HG02642 (cell line): ENCODE measurements at regions not wholly inside any gene's neighbourhood (a gene's known extent, or its start where the extent isn't known, plus 50 kb on each side); places are given as distances from the start of the nearest gene placed in this dataset.

Experiments
- ATAC-seq: cut with Tn5 transposase; IDR thresholded peaks from one replicate; pipeline ENCODE4 v1.9.1; 2021; ENCODE audit warnings: mild to moderate bottlenecking; ENCODE audit not compliant: unreplicated experiment, poor library complexity

- no peak for ATAC-seq
Measured at GRCh38 chr5:158154226-158155005, 295.5 kb upstream of the CLINT1 start.

DNA sequence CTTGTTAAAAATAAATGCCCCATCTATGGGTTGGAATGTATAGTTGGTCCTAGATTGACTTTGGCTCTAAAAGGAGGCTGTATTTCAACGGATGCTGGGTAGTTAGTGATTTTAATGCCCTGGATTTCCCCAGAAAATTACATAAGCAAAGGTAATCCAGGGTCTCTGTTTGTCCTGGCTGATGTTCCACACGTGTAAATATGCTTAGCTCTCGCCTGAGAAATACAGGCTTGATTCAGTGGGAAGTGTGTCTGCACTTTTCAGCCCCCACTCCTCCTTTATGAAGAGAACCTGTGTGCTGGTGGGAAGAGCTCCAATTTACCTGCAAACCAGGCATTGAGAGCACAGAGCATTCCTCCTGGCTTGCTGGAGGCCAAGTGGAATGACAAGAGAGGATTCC, 294.6 kb upstream of the CLINT1 start:
- ATAC-seq = no peak

- ATAC-seq = no peak
Measured at GRCh38 chr5:158152136-158152535, 293.2 kb upstream of the CLINT1 start.

DNA sequence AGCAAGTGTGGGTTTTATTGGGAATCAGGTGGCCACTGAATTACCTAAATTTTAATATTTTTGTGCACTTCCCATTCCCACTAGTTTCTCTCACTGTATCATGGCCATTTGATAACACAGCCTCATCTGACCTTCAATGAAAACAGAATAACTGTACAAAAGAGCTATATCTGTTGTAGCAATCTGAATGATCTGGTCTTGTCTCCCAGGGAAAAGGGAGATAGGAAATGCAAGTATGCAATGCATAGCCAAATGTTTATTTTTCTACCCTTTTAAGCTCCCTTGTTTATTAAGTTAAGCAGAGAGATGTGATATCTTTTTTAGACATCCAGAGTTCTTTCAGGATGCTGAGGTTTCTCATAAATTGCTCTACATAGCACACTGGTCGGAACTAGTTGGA, 288.3 kb upstream of the CLINT1 start:
- no peak for ATAC-seq

DNA sequence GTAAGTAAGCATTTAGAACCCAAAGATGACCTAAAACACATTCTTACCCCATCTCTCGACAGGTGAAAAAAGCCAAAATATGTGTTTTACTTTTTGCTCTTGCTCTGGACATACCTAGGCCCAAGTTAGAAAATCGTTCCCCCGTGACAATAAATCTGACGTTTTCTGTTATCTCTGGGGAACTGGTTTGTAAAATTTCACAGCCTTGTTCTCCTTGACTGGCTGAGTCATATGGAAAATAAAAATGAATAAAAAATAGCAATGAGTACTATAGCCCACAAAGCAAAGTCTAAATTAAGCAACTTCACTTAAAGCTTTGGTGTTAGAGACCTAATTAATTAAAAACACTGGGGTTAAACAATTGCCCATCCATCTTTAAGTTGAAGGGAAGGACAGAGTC, 286.9 kb upstream of the CLINT1 start:
- no peak for ATAC-seq

GRCh38 chr5:158143081-158143480, 284.1 kb upstream of the CLINT1 start:
- ATAC-seq = no peak

DNA sequence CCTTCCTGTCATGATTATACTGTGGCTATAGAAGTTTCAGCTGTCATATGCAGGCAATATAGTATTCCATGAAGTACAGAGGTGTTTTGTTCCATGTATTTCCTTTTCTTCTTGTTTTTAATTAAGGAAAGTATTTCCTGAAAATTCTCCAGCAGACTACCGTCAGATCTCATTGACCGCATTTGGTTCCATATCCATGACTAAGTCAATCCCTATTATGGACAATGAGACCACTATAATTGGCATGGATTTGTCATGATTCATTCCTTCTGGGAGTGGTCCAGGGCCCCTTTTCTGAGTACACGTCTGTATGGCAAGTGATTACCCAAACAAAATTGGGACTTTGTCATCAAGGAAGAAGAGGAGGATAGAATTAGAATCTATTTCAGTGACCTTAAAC, 283.2 kb upstream of the CLINT1 start:
- no peak for ATAC-seq

GRCh38 chr5:158140120-158140731, 281.3 kb upstream of the CLINT1 start:
- ATAC-seq = no peak

- no peak for ATAC-seq
Measured at GRCh38 chr5:158139161-158139560, 280.2 kb upstream of the CLINT1 start.

GRCh38 chr5:158135682-158136179, 276.8 kb upstream of the CLINT1 start:
- no peak for ATAC-seq

DNA sequence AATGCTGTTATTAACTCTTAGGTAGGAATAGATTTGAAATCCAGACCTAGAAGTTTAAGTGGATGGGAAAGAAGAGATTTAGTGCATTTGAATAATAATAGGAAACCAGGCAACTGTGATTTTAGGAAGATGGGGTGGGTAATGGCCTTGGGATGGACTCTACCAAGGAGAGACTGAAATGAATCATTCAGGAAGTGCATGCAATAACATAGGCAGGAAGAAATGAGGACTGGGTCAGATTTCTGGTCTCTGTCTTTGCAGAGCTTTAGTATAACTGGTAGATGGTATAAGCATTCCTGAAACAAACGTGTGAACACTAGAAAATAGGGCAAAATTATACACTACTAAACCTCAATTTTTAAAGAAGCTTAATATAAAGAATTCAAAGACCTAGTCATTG, 274.4 kb upstream of the CLINT1 start:
- ATAC-seq = no peak

DNA sequence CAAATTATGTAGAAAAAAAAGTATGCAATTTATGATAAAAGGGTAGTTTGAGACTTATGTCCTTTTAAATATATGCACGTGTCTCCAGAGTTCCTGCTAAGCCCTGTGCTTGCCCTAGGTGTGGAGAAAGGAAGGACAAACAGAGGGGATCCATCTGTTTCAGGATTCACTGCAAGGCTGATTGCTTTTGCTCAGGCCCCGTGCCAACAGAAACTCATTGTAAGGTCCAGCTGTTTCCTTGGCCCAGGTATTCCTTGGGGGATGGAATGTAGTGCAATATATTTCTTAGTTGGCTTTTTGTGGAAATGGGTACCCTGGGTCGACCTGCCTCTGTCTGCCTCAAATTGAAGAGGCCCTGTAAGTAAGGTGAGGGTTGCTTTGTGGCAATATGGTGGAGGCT, 268.6 kb upstream of the CLINT1 start:
- ATAC-seq = no peak

DNA sequence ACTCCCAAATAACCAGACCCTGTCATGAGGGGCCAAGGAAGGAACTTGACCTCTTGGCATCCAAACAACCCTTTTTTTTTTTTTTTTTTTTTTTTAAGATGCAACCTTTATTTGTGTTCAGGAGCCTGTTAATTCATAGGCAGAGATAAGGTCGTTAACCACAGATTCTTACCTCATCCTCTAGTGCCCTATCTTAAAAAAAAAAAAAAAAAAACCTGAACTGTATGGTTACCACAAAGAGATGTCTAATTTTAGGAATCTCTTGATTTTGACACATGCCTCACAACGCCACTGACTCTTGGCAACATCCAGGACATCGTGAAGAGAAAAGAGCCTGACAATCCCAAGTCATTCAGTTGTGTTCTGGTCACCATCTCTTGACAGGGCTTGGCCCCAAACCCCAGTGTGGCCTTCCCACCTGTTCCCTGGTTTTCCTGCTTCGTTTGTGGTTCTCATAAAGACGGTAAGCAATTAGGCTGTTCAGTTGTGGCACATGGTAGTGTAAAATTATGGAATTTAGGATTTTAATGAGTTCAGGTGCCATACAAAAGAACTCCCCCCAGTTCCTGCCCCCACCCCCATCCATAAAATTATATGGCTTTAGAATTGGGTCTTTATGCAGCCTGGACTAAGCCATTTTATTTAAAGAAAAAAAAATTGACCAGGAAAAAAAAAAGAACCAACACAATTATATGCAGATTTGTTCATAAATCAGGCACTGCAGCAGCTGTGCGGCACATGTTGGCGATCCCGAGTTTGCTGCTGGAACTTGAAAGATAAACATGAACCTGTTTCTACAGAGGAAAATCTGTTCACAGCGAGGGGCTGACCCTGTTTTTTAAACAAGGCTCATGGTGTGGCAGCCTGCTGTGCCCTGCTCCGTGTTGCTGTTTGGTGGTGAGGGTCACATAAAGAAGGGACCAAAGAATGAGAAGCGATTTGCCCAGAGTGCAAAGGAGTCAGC, 267.8 kb upstream of the CLINT1 start:
- no peak for ATAC-seq

DNA sequence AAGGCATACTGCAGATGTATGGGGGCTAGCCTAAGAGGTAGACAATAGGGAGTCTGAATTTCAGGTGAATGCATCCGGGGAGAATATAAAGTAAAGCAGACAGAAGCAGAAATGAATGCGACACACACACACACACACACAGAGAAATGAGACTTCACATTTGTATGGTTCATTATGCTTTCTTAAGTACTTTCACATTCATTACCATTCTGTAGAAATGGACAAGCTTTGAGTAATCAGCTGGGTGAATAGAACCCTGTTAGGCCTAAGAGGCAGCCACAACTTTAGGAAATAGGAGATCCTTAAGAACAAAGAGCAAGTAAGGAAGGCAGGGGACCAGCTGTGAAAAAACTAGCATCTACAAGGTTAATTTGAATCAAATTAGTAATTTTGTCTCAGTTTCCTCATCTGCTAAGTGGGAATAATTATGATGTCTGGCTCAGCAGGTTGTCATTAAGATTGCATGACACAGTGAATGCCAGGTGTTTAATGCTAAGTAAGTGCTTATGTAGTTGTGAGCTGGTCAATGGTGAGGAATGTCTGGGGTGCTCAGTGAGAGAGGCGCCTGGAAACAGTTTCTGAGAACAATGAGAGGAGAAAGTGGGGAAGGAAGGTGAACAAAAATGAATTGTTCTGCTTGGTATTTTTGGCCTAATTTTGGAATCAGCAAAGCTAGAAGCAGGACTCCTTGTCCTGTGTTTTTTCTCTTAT, 265.8 kb upstream of the CLINT1 start:
- ATAC-seq = no peak

DNA sequence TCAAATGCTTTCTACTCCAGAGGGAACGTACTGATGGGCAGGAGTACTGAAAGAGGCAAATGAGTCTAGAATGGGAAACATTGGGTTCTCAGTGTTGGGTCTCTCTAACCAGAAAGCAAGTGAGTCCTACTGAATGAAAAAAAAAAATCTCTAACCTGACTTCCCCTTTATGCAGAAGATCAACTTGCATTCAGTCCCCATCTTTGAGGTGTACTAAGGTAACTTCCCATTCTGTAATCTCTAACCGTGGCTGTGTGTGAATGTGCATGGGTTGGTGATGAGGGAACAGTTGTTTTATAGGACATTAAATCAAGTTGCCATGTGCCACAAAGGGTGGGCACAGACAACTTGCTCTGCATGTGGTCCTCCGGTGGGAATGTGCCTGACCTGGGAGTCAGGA, 264.6 kb upstream of the CLINT1 start:
- no peak for ATAC-seq

DNA sequence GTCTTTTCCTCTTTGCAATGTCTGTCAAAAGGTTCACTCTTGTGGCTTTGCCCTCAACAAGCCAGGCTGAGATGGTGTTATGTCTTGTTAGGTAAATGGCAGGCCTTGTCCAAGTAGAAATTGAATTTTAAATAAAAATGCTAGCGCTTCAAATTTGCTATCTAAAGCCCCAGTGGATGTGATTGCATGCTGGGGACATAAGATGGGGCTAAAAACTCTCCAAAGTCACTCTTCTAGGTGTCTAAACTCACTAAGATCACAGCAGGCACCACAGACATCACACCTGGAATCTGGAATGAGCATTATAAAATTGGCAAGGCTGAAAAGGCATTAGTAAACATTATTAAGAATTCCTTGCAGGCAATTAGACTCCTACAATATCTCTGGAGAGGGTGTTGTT, 262.7 kb upstream of the CLINT1 start:
- no peak for ATAC-seq

GRCh38 chr5:158120760-158121159, 261.8 kb upstream of the CLINT1 start:
- no peak for ATAC-seq

- no peak for ATAC-seq
Measured at GRCh38 chr5:158119961-158120723, 261.2 kb upstream of the CLINT1 start.

GRCh38 chr5:158117467-158118160, 258.7 kb upstream of the CLINT1 start:
- no peak for ATAC-seq
